H1 (cell line): ENCODE measurements at regions not wholly inside any gene's neighbourhood (a gene's known extent, or its start where the extent isn't known, plus 50 kb on each side); places are given as distances from the start of the nearest gene placed in this dataset.

Source experiments
- CTCF ChIA-PET: fragments of 300-600 bp; sonication (Branson Sonifier 250); formaldehyde crosslinking; loops from one replicate; lab custom pipeline; 2021; ENCODE audit not compliant: partially characterized antibody; lab: Charles Lee
- POLR2A ChIA-PET: fragments of 300-600 bp; sonication (Branson Sonifier 250); formaldehyde crosslinking; loops from one replicate; lab custom pipeline; 2021; ENCODE audit warnings: inconsistent platforms; ENCODE audit not compliant: partially characterized antibody; lab: Charles Lee
- DNase-seq, 2 experiments: peaks; one replicate each; pipeline versions ENCODE4 v3.0.0 to v3.0.0-alpha.2; 2010 to 2022; ENCODE audit warnings: low spot score in 2 of 2, low read depth in 1 of 2, mixed read lengths in 1 of 2
- FAIRE-seq: peaks from 2 replicates; lab custom pipeline; 2011; peaks lifted over from hg19 to GRCh38; lab: Jason Lieb, UNC
- H2AFZ ChIP-seq: 2 replicates; pipeline ENCODE4 v1.8.1; 2012; ENCODE audit warnings: low read length, inconsistent platforms
- H2AK5ac ChIP-seq: 2 replicates; pipeline ENCODE4 v1.6.1; 2013; ENCODE audit warnings: low read depth, low read length
- H2BK120ac ChIP-seq: replicated peaks from 2 replicates; pipeline ENCODE3; 2013; ENCODE audit warnings: low read depth, low read length, inconsistent platforms
- H2BK12ac ChIP-seq: 2 replicates; pipeline ENCODE4 v1.6.1; 2013; ENCODE audit warnings: low read depth, low read length
- H2BK15ac ChIP-seq: 2 replicates; pipeline ENCODE4 v1.6.1; 2013; ENCODE audit warnings: low read length
- H2BK20ac ChIP-seq: 2 replicates; pipeline ENCODE4 v1.6.1; 2013; ENCODE audit warnings: low read length
- H2BK5ac ChIP-seq: 2 replicates; pipeline ENCODE4 v1.6.1; 2013; ENCODE audit warnings: low read depth, low read length
- H3K14ac ChIP-seq: 2 replicates; pipeline ENCODE4 v1.6.1; 2013; ENCODE audit warnings: inconsistent platforms; ENCODE audit not compliant: insufficient read length
- H3K18ac ChIP-seq: 2 replicates; pipeline ENCODE4 v1.6.1; 2013; ENCODE audit warnings: low read length; ENCODE audit errors: extremely low read depth
- H3K23ac ChIP-seq: 2 replicates; pipeline ENCODE4 v1.6.1; 2013; ENCODE audit warnings: inconsistent platforms; ENCODE audit not compliant: insufficient read length
- H3K23me2 ChIP-seq: 2 replicates; pipeline ENCODE4 v1.6.1; 2013; ENCODE audit warnings: low read depth, low read length
- H3K27ac ChIP-seq: 2 replicates; pipeline ENCODE4 v1.6.1; 2011; ENCODE audit warnings: low read depth, low read length, inconsistent platforms
- H3K27me3 ChIP-seq, 4 experiments: replicated peaks in 1 of 4; 1 replicate in 1 of 4; 2 replicates in 3 of 4; pipeline versions ENCODE4 v1.6.1 to v1.8.1; 2011 to 2013; ENCODE audit warnings: low read length in 3 of 4, mild to moderate bottlenecking in 3 of 4, inconsistent platforms in 2 of 4, mixed read lengths in 2 of 4, moderate library complexity in 1 of 4; ENCODE audit not compliant: control insufficient read depth in 3 of 4, insufficient read depth in 3 of 4; ENCODE audit errors: extremely low read depth in 1 of 4
- H3K36me3 ChIP-seq, 4 experiments: 2 replicates each; pipeline versions ENCODE4 v1.6.1 to v1.8.1; 2011 to 2013; ENCODE audit warnings: mild to moderate bottlenecking in 4 of 4, low read length in 3 of 4, moderate library complexity in 2 of 4, control low read depth in 1 of 4, inconsistent platforms in 1 of 4; ENCODE audit not compliant: insufficient read depth in 4 of 4, control insufficient read depth in 2 of 4
- H3K4ac ChIP-seq: replicated peaks from 2 replicates; pipeline ENCODE3; 2013; ENCODE audit warnings: low read length, low read depth, mixed read lengths, inconsistent platforms; ENCODE audit not compliant: insufficient read length
- H3K4me1 ChIP-seq, 4 experiments: replicated peaks in 1 of 4; 1 replicate in 1 of 4; 2 replicates in 3 of 4; pipeline versions ENCODE4 v1.6.1 to v1.8.1; 2011 to 2013; ENCODE audit warnings: low read length in 3 of 4, inconsistent platforms in 2 of 4, mixed read lengths in 1 of 4; ENCODE audit not compliant: insufficient read depth in 4 of 4, control insufficient read depth in 3 of 4
- H3K4me2 ChIP-seq, 2 experiments: 2 replicates each; pipeline versions ENCODE4 v1.6.1 to v1.8.1; 2011 to 2013; ENCODE audit warnings: low read depth in 2 of 2, low read length in 2 of 2, control low read depth in 1 of 2, inconsistent platforms in 1 of 2, mild to moderate bottlenecking in 1 of 2; ENCODE audit not compliant: insufficient read depth in 1 of 2
- H3K4me3 ChIP-seq, 4 experiments: fragments of 200-600, 300-600 bp in 1 of 4; sonication (generic), shearing (Covaris generic), sonication (Bioruptor Twin) in 1 of 4; 2 replicates each; pipeline versions ENCODE4 v1.5.1 to v1.8.1; 2011 to 2016; ENCODE audit warnings: low read length in 4 of 4, low read depth in 3 of 4, control low read depth in 2 of 4, inconsistent platforms in 2 of 4, mild to moderate bottlenecking in 2 of 4, mixed read lengths in 1 of 4, moderate library complexity in 1 of 4; ENCODE audit not compliant: insufficient read depth in 2 of 4; ENCODE audit errors: extremely low read depth in 1 of 4
- H3K56ac ChIP-seq: replicated peaks from 2 replicates; pipeline ENCODE3; 2013; ENCODE audit warnings: low read depth, mild to moderate bottlenecking, mixed read lengths, low read length, inconsistent platforms; ENCODE audit not compliant: insufficient read length
- H3K79me1 ChIP-seq: 2 replicates; pipeline ENCODE4 v1.6.1; 2013; ENCODE audit warnings: low read depth, low read length, control low read depth
- H3K79me2 ChIP-seq, 2 experiments: 2 replicates each; pipeline versions ENCODE4 v1.6.1 to v1.8.1; 2012 to 2013; ENCODE audit warnings: low read length in 2 of 2, mild to moderate bottlenecking in 2 of 2, inconsistent platforms in 1 of 2; ENCODE audit not compliant: insufficient read depth in 2 of 2, control insufficient read depth in 1 of 2
- H3K9ac ChIP-seq, 4 experiments: replicated peaks in 1 of 4; 1 replicate in 1 of 4; 2 replicates in 3 of 4; pipeline versions ENCODE4 v1.6.1 to v1.8.1; 2011 to 2013; ENCODE audit warnings: low read depth in 3 of 4, low read length in 3 of 4, control low read depth in 2 of 4, mild to moderate bottlenecking in 2 of 4, moderate library complexity in 2 of 4, inconsistent platforms in 1 of 4; ENCODE audit errors: extremely low read depth in 1 of 4
- H3K9me3 ChIP-seq, 2 experiments: 2 replicates each; pipeline versions ENCODE4 v1.6.1 to v1.8.1; 2012 to 2013; ENCODE audit warnings: mild to moderate bottlenecking in 2 of 2, moderate library complexity in 2 of 2, control low read depth in 1 of 2, inconsistent platforms in 1 of 2, low read depth in 1 of 2, low read length in 1 of 2, mixed read lengths in 1 of 2; ENCODE audit not compliant: insufficient read depth in 2 of 2
- H4K20me1 ChIP-seq, 2 experiments: replicated peaks in 1 of 2; 2 replicates each; pipeline versions ENCODE3 to v1.8.1; 2011 to 2013; ENCODE audit warnings: inconsistent platforms in 2 of 2, low read length in 2 of 2, mild to moderate bottlenecking in 1 of 2; ENCODE audit not compliant: insufficient read depth in 2 of 2, control insufficient read depth in 1 of 2
- H4K5ac ChIP-seq: 2 replicates; pipeline ENCODE4 v1.6.1; 2013; ENCODE audit warnings: low read length, low read depth, mixed read lengths, inconsistent platforms; ENCODE audit not compliant: insufficient read length
- H4K8ac ChIP-seq: 2 replicates; pipeline ENCODE4 v1.8.0; 2013; ENCODE audit warnings: mild to moderate bottlenecking, moderate library complexity, low read length, inconsistent platforms; ENCODE audit not compliant: insufficient read depth; ENCODE audit errors: extremely low read depth
- H4K91ac ChIP-seq: replicated peaks from 2 replicates; pipeline ENCODE3; 2013; ENCODE audit warnings: low read length, mixed read lengths, inconsistent platforms; ENCODE audit not compliant: insufficient read length
- EZH2 ChIP-seq: fragments of 200-600 bp; sonication (generic); IDR thresholded peaks from 2 replicates; pipeline ENCODE4 v1.7.1; 2012; ENCODE audit warnings: low read depth, mild to moderate bottlenecking, moderate library complexity, low read length, inconsistent platforms; ENCODE audit not compliant: severe bottlenecking
- WGBS, 2 experiments: shearing (Covaris generic) in 1 of 2; methylation state at CpG; one replicate each; pipeline versions ENCODE4 v1.1.6 to v1.1.7; 2013 to 2015; ENCODE audit warnings: low lambda C conversion rate in 2 of 2, mixed read lengths in 2 of 2, inconsistent platforms in 1 of 2, low coverage in 1 of 2, missing lambda C conversion rate in 1 of 2; ENCODE audit not compliant: insufficient replicate concordance in 2 of 2, insufficient coverage in 1 of 2, insufficient read length in 1 of 2; ENCODE audit errors: extremely low coverage in 1 of 2, missing lambda C conversion rate in 1 of 2; 5-methylcytosine and 5-hydroxymethylcytosine counted together

- no peak overlapping the region for H3K18ac ChIP-seq
- H3K4me1 ChIP-seq: no peaks in the 10 kb centered on the region
- H3K27ac ChIP-seq: no peak overlapping the region
- no peak overlapping the region for H3K4me3 ChIP-seq
- H3K4ac ChIP-seq: no peak overlapping the region
- H2BK5ac ChIP-seq: no peak overlapping the region
- no peak overlapping the region for H4K91ac ChIP-seq
- H3K23me2 ChIP-seq: no peaks in the 10 kb centered on the region
- H4K20me1 ChIP-seq: no peaks in the 10 kb centered on the region
- no peak overlapping the region for H2BK12ac ChIP-seq
- H3K56ac ChIP-seq: no peak overlapping the region
- FAIRE-seq (no peak), DNase-seq (no peak)
- H2BK120ac ChIP-seq: no peak overlapping the region
- no peaks in the 10 kb centered on the region for H3K36me3 ChIP-seq
- no peak overlapping the region for H3K14ac ChIP-seq
- no peak overlapping the region for H3K23ac ChIP-seq
- H2BK15ac ChIP-seq: no peak overlapping the region
- no peak overlapping the region for H2AK5ac ChIP-seq
- no peaks in the 10 kb centered on the region for H3K79me1 ChIP-seq
- H3K27me3 ChIP-seq: no peaks in the 10 kb centered on the region
- no peak overlapping the region for H3K9ac ChIP-seq
- POLR2A ChIA-PET: no interaction called here
- CTCF ChIA-PET: interaction anchor here (1.5 kb wide), 1 partner anchor 13 kb away, joined by 4 read pairs; no protein-coding TSS in a partner anchor
- H2AFZ ChIP-seq: no peak overlapping the region
- no peak overlapping the region for H4K5ac ChIP-seq
- H3K4me2 ChIP-seq: no peak overlapping the region
- H2BK20ac ChIP-seq: no peak overlapping the region
- no peaks in the 10 kb centered on the region for H3K79me2 ChIP-seq
- WGBS, 2 experiments: 93% methylated on average over 1 of the region's 1 CpG; no CpG with 5 or more reads in 1 of the 2 experiments
- H4K8ac ChIP-seq: no peak overlapping the region
- no peaks in the 10 kb centered on the region; a peak in 1 of 4 replicates for H3K9me3 ChIP-seq
- TF ChIP-seq EZH2: no peak
Measured at GRCh38 chr3:135848051-135848450, 117.5 kb upstream of the PPP2R3A start.
